ENCODE measurements at regions not wholly inside any gene's neighbourhood (a gene's known extent, or its start where the extent isn't known, plus 50 kb on each side); places are given as distances from the start of the nearest gene placed in this dataset.

GRCh38 chr19:16018106-16018755 is 58.1 kb upstream of the TPM4 start:
- H3K4me3 ChIP-seq (ENCODE audit: insufficient read depth, low read length, poor library complexity, severe bottlenecking): no peak overlapping the region
- TF ChIP-seq EZH2phosphoT487 (conservative IDR thresholded peaks at IDR 0.05; ENCODE audit: low read length) (no peak), CTCF (IDR thresholded peaks at IDR 0.05; ENCODE audit: insufficient read depth, low read length, poor library complexity, severe bottlenecking) (no peak)
- H3K9me2 ChIP-seq (replicated peaks; ENCODE audit: insufficient read depth, low read length): no peaks in the 10 kb centered on the region
- H3K27ac ChIP-seq (ENCODE audit: low read depth, low read length): no peak overlapping the region
- H3K36me3 ChIP-seq (ENCODE audit: low read length): no peaks in the 10 kb centered on the region
- no peaks in the 10 kb centered on the region for H3K27me3 ChIP-seq (ENCODE audit: low read length)
- H3K9ac ChIP-seq (ENCODE audit: low read length): no peak overlapping the region
- no peak overlapping the region for H2AFZ ChIP-seq (ENCODE audit: low read depth, low read length, severe bottlenecking)
- H3F3A ChIP-seq (ENCODE audit: insufficient read depth): no peaks in the 10 kb centered on the region
- no peak overlapping the region for H3K4me2 ChIP-seq (ENCODE audit: low read depth, low read length, poor library complexity, severe bottlenecking)
- H4K20me1 ChIP-seq (ENCODE audit: low read depth, low read length): no peaks in the 10 kb centered on the region
- no peaks in the 10 kb centered on the region for H3K9me3 ChIP-seq (ENCODE audit: insufficient read depth, low read length)
- no peaks in the 10 kb centered on the region for H3K79me2 ChIP-seq (ENCODE audit: insufficient read depth, low read length)

GRCh38 chr19:16018801-16019551 is 57.3 kb upstream of the TPM4 start:
- no peaks in the 10 kb centered on the region for H3K27me3 ChIP-seq (ENCODE audit: low read length)
- no peak overlapping the region for H3K27ac ChIP-seq (ENCODE audit: low read depth, low read length)
- no peaks in the 10 kb centered on the region for H3K9me2 ChIP-seq (replicated peaks; ENCODE audit: insufficient read depth, low read length)
- H3K9ac ChIP-seq (ENCODE audit: low read length): no peak overlapping the region
- H3K4me2 ChIP-seq (ENCODE audit: low read depth, low read length, poor library complexity, severe bottlenecking): no peak overlapping the region
- TF ChIP-seq CTCF (IDR thresholded peaks at IDR 0.05; ENCODE audit: insufficient read depth, low read length, poor library complexity, severe bottlenecking) (no peak), EZH2phosphoT487 (conservative IDR thresholded peaks at IDR 0.05; ENCODE audit: low read length) (no peak)
- no peaks in the 10 kb centered on the region for H3K36me3 ChIP-seq (ENCODE audit: low read length)
- H2AFZ ChIP-seq (ENCODE audit: low read depth, low read length, severe bottlenecking): no peak overlapping the region
- H3K9me3 ChIP-seq (ENCODE audit: insufficient read depth, low read length): no peaks in the 10 kb centered on the region
- no peaks in the 10 kb centered on the region for H3F3A ChIP-seq (ENCODE audit: insufficient read depth)
- H4K20me1 ChIP-seq (ENCODE audit: low read depth, low read length): no peaks in the 10 kb centered on the region
- no peaks in the 10 kb centered on the region for H3K79me2 ChIP-seq (ENCODE audit: insufficient read depth, low read length)
- no peak overlapping the region for H3K4me3 ChIP-seq (ENCODE audit: insufficient read depth, low read length, poor library complexity, severe bottlenecking)

GRCh38 chr19:16019691-16020448 is 56.4 kb upstream of the TPM4 start:
- H3K9ac ChIP-seq (ENCODE audit: low read length): no peak overlapping the region
- no peaks in the 10 kb centered on the region for H3K9me2 ChIP-seq (replicated peaks; ENCODE audit: insufficient read depth, low read length)
- no peaks in the 10 kb centered on the region for H3K27me3 ChIP-seq (ENCODE audit: low read length)
- H3K4me3 ChIP-seq (ENCODE audit: insufficient read depth, low read length, poor library complexity, severe bottlenecking): no peak overlapping the region
- no peaks in the 10 kb centered on the region for H3K9me3 ChIP-seq (ENCODE audit: insufficient read depth, low read length)
- H3K79me2 ChIP-seq (ENCODE audit: insufficient read depth, low read length): no peaks in the 10 kb centered on the region
- no peaks in the 10 kb centered on the region for H3K36me3 ChIP-seq (ENCODE audit: low read length)
- H3K4me2 ChIP-seq (ENCODE audit: low read depth, low read length, poor library complexity, severe bottlenecking): no peak overlapping the region
- H3F3A ChIP-seq (ENCODE audit: insufficient read depth): no peaks in the 10 kb centered on the region
- no peak for TF ChIP-seq CTCF (IDR thresholded peaks at IDR 0.05; ENCODE audit: insufficient read depth, low read length, poor library complexity, severe bottlenecking)
- no peak for TF ChIP-seq EZH2phosphoT487 (conservative IDR thresholded peaks at IDR 0.05; ENCODE audit: low read length)
- no peak overlapping the region for H2AFZ ChIP-seq (ENCODE audit: low read depth, low read length, severe bottlenecking)
- H3K27ac ChIP-seq (ENCODE audit: low read depth, low read length): no peak overlapping the region
- H4K20me1 ChIP-seq (ENCODE audit: low read depth, low read length): no peaks in the 10 kb centered on the region

All from SU-DHL-6 (cell line).